Fibroblast of skin of scalp (primary cell): ENCODE measurements at regions not wholly inside any gene's neighbourhood (a gene's known extent, or its start where the extent isn't known, plus 50 kb on each side); places are given as distances from the start of the nearest gene placed in this dataset.

Experiments used
- DNase-seq: peaks from one replicate; pipeline ENCODE4 v3.0.0-alpha.2; 2013

- DNase-seq = no peak
These were observed 64.0 kb upstream of the CHRM3 start for GRCh38 chr1:239322369-239322768.

- DNase-seq = no peak
These were observed 64.5 kb upstream of the CHRM3 start for GRCh38 chr1:239321877-239322276.

- no peak for DNase-seq
These were observed 68.4 kb upstream of the CHRM3 start for GRCh38 chr1:239317948-239318347.

- DNase-seq = no peak
These were observed 70.6 kb upstream of the CHRM3 start for GRCh38 chr1:239315631-239316217.

- DNase-seq = no peak
These were observed 75.0 kb upstream of the CHRM3 start for GRCh38 chr1:239311331-239311730.

GRCh38 chr1:239308701-239309333 lies 77.6 kb upstream of the CHRM3 start:
- peak; percentile 14 for DNase-seq

GRCh38 chr1:239307886-239308285 lies 78.5 kb upstream of the CHRM3 start:
- no peak for DNase-seq

- no peak for DNase-seq
These were observed 79.9 kb upstream of the CHRM3 start for GRCh38 chr1:239306426-239306825.

- DNase-seq = no peak
These were observed 83.1 kb upstream of the CHRM3 start for GRCh38 chr1:239303289-239303688.

GRCh38 chr1:239302696-239303095 lies 83.7 kb upstream of the CHRM3 start:
- no peak for DNase-seq

- no peak for DNase-seq
These were observed 85.1 kb upstream of the CHRM3 start for GRCh38 chr1:239301251-239301650.

GRCh38 chr1:239297910-239298309 lies 88.5 kb upstream of the CHRM3 start:
- no peak for DNase-seq

- no peak for DNase-seq
These were observed 92.8 kb upstream of the CHRM3 start for GRCh38 chr1:239293350-239294110.

- DNase-seq = no peak
These were observed 97.4 kb upstream of the CHRM3 start for GRCh38 chr1:239288820-239289554.

GRCh38 chr1:239287296-239287695 lies 99.1 kb upstream of the CHRM3 start:
- DNase-seq = no peak

- no peak for DNase-seq
These were observed 103.2 kb upstream of the CHRM3 start for GRCh38 chr1:239283216-239283615.

- DNase-seq = no peak
These were observed 104.0 kb upstream of the CHRM3 start for GRCh38 chr1:239282411-239282810.

GRCh38 chr1:239276051-239276450 lies 110.3 kb upstream of the CHRM3 start:
- DNase-seq = no peak

GRCh38 chr1:239274242-239274830 lies 112.0 kb upstream of the CHRM3 start:
- DNase-seq = peak; percentile 4

- DNase-seq = no peak
These were observed 115.9 kb upstream of the CHRM3 start for GRCh38 chr1:239270509-239270908.

GRCh38 chr1:239269706-239270105 lies 116.7 kb upstream of the CHRM3 start:
- no peak for DNase-seq

- no peak for DNase-seq
These were observed 117.4 kb upstream of the CHRM3 start for GRCh38 chr1:239268941-239269340.

GRCh38 chr1:239268007-239268406 lies 118.4 kb upstream of the CHRM3 start:
- DNase-seq = no peak
